Fibroblast of the conjunctiva (primary cell): ENCODE measurements at regions not wholly inside any gene's neighbourhood (a gene's known extent, or its start where the extent isn't known, plus 50 kb on each side); places are given as distances from the start of the nearest gene placed in this dataset.

Experiments
- DNase-seq: peaks from one replicate; pipeline ENCODE4 v3.0.0-alpha.2; 2010; ENCODE audit warnings: low read depth

DNA sequence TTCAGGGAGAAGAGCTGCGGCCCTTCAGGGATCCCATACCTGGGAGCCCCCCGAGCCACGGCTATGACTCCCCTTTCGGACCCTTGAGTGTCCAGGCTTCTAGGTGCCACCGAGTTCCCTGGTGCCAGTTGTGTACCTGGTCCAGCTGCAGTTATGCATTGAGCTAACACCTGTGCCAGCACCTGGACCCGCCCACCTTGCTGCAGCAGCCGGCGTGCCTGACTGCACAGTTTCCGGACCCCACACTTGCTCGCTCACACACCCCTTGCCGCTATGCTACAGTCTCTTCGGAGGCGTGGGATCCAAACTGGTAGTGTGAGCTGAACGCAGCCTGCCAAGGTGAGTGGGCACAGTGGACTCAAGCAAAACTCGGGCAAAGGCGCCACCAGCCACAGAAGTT, 284.5 kb upstream of the ROBO1 start:
- DNase-seq: no peak

- DNase-seq: no peak
These were observed 283.8 kb upstream of the ROBO1 start for GRCh38 chr3:80051602-80051962.

DNA sequence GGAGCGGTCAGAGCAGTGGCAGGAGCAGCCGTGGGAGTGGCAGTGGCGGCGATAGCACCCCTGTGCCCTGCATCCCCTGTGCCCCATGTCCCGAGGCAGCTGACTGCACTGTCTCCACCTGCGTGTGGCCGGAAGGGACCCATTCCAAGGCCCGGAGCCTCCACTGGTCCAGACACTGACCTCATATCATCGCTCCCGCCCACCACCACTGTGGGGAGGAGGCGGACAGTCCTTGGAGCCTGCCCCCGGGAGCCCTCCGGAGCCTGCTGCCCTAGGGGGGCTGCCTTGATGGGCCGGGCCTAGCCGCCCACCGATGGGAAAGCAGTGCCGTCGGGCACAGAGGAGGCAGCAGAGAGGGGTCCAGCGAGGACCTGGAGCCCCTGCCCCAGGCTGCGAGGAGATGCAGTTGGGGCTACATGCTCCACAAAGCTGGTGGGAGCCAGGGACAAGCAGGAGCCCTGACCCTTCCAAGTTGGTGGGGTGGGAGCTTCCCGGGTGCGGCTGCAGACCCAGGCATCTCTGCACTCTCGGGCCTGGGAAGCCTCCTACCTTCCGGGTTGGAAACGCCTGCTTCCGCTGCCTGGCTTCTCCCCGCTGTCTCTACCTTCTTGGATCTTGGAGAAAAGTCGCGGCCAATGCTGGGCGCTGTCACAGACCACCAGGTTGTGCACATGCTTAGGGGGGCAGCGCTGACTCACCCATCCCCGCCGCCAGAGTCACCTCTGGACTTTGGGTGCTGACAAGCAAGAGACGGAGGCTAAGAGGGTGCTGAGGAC, 283.2 kb upstream of the ROBO1 start:
- no peak for DNase-seq

- DNase-seq: no peak
These were observed 275.4 kb upstream of the ROBO1 start for GRCh38 chr3:80043226-80043625.

DNA sequence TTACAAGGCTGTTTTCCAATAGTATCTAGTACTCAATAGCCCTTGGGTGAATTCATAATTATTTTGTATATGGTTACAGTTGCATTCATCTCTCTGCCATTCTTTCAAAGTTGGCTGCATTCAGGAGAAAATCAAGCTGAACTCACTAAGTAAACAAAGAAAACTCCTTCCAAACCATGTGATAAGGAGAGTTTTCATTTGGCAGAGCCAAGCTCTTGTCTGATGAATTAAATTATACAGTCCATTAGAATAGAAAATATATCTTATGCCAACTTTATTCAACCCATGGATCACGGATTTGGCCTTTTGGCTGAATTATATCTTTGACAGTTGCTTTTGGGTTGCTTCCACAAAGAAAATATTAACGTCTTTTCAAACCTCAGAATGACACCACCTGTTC, 272.3 kb upstream of the ROBO1 start:
- no peak for DNase-seq

DNA sequence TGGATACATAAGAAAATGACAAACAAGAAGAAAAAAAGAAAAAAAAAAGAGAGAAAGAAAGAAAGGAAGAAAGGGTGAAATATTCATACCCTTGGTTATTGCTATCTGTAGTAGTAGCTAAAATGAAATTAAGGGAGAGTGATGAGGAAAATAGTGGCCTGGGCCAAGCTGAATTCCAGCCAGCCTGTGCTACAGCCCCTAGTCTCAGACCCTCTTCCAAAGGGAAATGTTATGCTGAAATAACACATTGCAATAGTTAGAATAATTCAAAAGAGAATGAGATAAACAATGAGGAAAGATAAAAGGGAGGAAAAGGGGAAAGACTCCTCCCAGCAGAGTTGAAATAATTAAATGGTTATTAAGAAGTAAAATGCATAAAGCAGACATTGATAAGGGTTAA, 268.4 kb upstream of the ROBO1 start:
- no peak for DNase-seq

DNA sequence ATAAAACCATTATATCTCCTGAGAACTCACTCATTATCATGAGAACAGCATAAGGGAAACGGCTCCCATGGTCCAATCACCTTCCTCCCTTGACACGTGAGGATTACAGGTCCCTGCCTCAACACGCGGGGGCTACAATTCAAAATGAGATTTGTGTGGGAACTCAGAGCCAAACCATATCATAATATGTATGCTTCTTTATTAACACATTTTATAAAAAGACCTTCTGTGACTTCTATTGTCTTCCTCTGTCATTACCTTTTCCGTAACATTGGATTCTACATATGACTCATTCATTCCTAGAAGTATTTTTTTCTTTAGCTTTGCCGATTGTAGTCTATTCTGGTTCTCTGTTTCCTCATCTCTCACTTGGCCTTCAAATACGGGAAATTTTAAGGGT, 267.2 kb upstream of the ROBO1 start:
- DNase-seq: no peak

GRCh38 chr3:80023010-80023409, 255.2 kb upstream of the ROBO1 start:
- DNase-seq: no peak

GRCh38 chr3:80018375-80018774, 250.6 kb upstream of the ROBO1 start:
- no peak for DNase-seq

GRCh38 chr3:80017369-80017768, 249.6 kb upstream of the ROBO1 start:
- DNase-seq: no peak

DNA sequence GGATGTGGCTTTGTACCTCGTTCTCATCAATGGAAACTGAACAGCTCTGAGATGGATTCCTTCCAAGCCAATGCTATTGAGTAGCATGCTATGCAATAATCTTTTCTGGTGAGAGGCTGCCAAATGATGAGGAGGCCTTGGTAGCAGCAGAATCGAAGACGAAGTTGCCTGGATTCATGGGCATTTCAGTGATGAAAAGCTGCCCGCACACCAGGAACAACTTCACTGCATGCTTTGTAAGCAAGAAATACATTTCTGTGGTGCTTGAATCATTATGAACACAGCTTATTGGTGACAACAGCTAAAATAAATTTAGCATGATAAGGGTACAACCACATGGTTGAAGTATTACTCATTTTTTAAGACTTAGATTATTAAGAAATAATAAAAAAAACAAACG, 246.8 kb upstream of the ROBO1 start:
- DNase-seq: no peak

DNA sequence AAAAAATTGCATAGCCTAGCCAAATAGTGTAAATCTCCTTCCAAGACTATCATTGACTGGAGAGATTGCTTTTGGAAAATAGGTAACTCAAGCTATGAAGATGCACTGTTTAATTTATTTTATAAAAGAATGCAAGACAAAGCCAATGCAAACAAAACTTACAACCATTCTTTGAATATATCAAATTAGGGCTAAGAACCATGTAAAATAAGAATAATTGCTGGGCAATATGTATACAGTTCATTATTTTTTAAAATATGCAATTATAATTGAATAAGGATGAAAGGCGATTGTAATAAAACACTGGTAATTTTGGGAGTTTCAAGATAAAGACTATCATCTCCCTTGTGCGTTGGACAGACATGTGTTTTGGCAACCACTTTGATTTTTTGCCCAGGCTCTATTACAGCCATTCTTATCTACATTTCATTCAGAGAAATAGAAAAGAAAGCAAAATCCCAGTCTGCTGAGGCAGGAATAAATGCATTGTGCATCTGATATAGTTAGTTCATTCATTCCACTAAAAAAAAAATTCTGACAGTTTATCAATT, 242.3 kb upstream of the ROBO1 start:
- no peak for DNase-seq

DNA sequence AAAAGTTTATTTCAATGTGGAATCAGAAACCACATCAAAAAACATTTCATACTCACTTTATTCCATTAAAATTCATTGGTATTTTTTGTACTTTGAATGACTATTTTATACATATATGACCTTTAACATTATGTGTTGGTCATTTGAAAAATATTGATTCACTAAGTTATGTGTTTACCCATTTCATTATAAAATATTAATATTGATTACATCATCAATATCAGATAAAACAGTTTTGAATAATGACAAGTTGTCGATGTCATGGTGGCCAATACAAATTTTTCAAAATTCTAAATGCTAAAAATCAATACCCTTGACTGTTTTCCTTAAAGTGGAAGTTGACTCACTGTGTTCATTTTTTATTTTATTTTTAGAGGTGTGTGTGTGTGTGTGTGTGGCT, 239.7 kb upstream of the ROBO1 start:
- DNase-seq: no peak

DNA sequence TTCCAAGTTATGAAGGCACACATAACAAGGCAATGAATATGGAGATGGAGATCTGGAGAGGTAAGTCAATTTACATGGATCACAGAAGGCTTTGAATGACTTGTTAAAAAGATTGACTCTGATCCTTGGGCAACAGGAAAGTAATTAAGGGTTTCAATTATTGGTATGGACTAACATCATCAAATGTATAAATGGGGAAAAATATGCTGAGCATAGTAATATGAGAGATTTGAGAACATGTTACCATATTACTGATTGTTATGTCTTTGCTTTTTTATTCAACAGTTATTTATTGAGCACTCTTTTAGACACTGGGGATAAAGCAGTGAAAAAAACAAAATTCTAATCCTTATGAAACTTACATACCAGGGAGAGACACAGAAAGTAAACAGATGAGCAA, 238.5 kb upstream of the ROBO1 start:
- no peak for DNase-seq

- DNase-seq: no peak
These were observed 232.2 kb upstream of the ROBO1 start for GRCh38 chr3:80000022-80000421.

DNA sequence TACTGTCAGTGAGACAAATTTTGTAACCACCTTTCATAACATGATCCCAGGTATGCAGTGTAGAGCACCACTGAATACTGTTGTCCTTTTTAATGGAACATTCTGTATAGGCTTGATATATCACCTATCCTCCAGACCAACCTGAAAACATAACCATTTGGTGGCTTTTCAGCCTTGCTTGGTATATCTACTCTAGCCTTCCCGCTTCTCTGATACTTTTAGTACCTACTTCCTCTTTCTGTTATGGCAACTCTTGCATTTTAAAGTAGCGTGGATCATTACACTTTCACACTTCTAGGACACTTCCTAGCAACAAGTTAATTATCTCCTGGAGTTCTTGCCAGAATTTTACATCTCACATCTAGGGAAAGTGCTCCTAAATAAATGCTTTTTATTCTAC, 226.6 kb upstream of the ROBO1 start:
- no peak for DNase-seq

DNA sequence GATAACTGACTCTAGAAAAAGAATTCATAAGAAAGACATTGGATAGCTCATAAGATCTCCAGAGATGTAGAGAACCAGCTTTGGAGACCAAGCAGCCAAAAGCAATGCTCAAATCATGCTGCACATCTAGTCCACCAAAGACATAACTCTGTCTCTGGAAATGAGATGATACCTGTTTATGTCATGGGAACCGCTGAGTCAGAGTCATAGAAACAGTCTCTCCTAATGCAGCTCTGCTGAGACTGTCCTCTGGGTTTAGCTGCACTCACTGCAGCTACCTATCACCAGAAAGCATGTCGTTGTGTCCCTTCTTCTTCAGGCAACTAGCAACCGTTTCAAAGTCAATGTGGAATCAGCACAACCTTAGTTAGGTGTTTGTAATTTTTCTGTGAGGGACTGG, 218.5 kb upstream of the ROBO1 start:
- DNase-seq: no peak

DNA sequence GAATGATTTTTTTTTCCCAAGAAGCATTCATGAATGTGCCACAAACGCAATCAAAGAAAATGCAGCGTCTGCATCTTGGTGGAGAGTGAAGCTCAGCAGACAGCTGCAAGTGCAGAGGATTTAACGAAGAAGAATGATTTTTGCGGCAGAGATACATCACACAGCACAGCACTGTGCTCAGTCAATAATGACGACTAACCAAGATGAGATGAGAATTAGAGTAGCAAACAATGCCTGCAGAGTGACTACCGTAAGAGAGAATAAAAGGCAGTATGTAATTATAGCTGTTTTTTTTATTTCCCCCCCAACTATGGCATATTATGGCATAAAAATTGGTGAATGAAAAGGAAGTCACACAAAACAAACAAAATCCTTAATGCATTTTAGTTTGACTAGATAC, 218.0 kb upstream of the ROBO1 start:
- no peak for DNase-seq

DNA sequence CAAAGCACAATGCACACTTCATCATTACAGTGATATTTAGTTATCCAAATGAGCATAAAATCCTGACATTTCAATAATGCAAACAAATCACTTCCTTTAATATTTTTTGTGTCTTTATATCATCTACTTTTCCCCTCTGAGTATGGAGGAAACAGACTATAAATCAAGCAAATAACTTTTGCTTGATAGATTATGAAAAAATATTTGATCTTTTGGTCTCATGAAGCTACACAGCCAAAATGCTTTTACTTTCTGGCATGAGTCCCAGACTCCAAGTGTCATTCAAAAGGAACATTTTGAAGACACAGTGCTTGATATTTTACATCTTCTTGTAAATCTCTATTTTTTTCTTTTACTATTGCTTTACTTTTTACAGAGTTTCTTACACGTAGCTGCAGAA, 215.3 kb upstream of the ROBO1 start:
- no peak for DNase-seq

DNA sequence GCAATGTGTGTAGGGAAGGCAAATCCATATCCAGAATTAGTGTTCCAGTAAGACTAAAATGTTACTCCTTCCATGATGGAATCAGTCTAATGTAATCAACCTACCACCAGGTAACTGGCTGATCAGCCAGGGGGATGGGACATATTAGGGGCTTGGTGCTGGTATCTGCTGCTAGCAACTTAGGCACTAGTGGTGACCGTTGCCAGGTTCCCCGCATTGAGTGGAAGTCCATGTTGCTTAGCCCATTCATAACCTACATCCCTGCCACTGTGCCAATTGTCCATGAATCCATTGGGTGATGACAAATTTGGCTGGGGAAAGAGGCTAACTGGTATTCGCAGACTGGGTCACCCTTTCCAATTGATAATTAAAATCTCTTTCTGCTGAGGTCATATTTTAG, 212.2 kb upstream of the ROBO1 start:
- DNase-seq: no peak

DNA sequence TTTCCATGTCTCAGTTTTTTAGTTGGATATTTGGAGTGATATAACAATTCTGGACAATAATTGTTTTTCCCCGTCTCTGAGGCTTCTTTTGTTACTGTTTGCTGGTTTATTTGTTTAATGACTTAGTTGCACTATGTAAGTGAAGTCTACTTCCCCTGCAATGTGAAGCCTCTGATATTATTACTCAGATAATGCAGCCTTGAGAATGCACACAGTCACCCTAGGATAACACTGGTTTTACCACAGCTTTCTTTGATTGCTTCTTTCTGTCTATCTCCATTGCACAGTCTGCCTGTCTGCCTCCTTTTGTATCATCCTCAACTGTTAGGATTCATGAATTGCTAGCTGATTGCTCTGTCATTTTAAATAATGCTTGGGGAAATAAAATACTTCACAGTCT, 208.7 kb upstream of the ROBO1 start:
- no peak for DNase-seq

GRCh38 chr3:79973917-79974595, 206.3 kb upstream of the ROBO1 start:
- DNase-seq: no peak

GRCh38 chr3:79973482-79973881, 205.7 kb upstream of the ROBO1 start:
- no peak for DNase-seq

DNA sequence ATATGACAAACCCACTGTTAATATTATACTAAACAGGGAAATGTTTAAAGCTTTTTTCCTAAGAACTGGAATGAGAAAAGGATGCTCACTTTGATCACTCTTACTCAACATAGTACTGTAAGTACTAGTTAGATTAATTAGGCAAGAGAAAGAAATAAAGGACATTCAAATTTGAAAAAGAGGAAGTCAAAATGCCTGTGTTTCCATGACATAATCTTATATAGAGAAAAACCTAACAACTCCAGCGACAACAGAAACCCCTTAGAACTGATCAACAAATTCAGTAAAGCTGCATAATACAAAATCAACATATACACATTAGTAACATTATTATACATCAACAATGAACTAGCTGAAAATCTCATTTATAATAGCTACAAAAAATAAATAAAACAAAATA, 200.6 kb upstream of the ROBO1 start:
- DNase-seq: no peak
